ENCODE measurements at regions not wholly inside any gene's neighbourhood (a gene's known extent, or its start where the extent isn't known, plus 50 kb on each side); places are given as distances from the start of the nearest gene placed in this dataset.

DNA sequence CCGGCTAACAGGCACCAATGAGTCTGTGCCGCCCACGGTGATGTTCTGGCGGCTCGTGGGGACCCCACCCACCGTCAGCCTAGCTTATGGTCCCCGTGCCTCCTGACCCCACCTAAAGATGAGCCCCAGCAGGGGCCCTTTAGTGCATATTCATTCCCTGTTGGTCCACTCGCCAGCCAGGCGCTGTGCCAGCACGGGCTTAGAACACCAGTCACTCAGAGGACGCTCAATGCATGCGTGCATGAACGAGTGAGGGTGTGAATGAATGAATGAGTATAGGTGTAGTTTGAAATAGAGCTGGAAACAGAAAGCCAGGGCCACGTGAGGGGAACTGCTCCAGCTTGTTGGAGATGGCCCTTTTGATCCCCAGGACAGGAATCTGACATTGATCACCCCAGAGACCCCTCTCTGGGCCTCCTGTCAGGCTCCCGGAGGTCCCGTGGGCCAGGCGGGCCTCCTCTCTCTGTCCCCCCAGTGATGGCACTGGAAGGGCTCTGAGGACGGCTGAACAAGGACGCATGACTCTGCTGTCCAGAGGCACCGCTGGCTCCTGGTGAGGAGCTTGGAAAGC, 193.9 kb upstream of the C14orf180 start:
- no peak for TF ChIP-seq CTCF (IDR thresholded peaks at IDR 0.05)
- H3K4me3 ChIP-seq: no peak overlapping the region
- no peaks in the 10 kb centered on the region for H3K4me1 ChIP-seq
- no peaks in the 10 kb centered on the region for H3K9me3 ChIP-seq
- DNase-seq: no peak
- H3K9ac ChIP-seq (ENCODE audit: low read depth in 2 of 2, low read length in 2 of 2): no peak overlapping the region
- peaks cover 5% of the 10 kb centered on the region for H3K27me3 ChIP-seq
- intact Hi-C loops (cut with DNase I): no loop called here
- H3K36me3 ChIP-seq: no peaks in the 10 kb centered on the region
- H3K27ac ChIP-seq: no peak overlapping the region

GRCh38 chr14:104386151-104386841, 193.3 kb upstream of the C14orf180 start:
- intact Hi-C loops (cut with DNase I): no loop called here
- no peaks in the 10 kb centered on the region for H3K4me1 ChIP-seq
- no peak for TF ChIP-seq CTCF (IDR thresholded peaks at IDR 0.05)
- no peak overlapping the region for H3K27ac ChIP-seq
- no peak for DNase-seq
- H3K9ac ChIP-seq (ENCODE audit: low read depth in 2 of 2, low read length in 2 of 2): no peak overlapping the region
- no peaks in the 10 kb centered on the region for H3K36me3 ChIP-seq
- no peak overlapping the region for H3K4me3 ChIP-seq
- peaks cover 5% of the 10 kb centered on the region for H3K27me3 ChIP-seq
- H3K9me3 ChIP-seq: no peaks in the 10 kb centered on the region

- H3K27me3 ChIP-seq: peaks cover 5% of the 10 kb centered on the region
- no peak for DNase-seq
- no peaks in the 10 kb centered on the region for H3K36me3 ChIP-seq
- intact Hi-C loops (cut with DNase I): no loop called here
- H3K4me3 ChIP-seq: no peak overlapping the region
- H3K4me1 ChIP-seq: no peaks in the 10 kb centered on the region
- no peaks in the 10 kb centered on the region for H3K9me3 ChIP-seq
- TF ChIP-seq CTCF (IDR thresholded peaks at IDR 0.05): no peak
- H3K9ac ChIP-seq (ENCODE audit: low read depth in 2 of 2, low read length in 2 of 2): no peak overlapping the region
- H3K27ac ChIP-seq: no peak overlapping the region
Observed at GRCh38 chr14:104387022-104388010, 192.2 kb upstream of the C14orf180 start.

DNA sequence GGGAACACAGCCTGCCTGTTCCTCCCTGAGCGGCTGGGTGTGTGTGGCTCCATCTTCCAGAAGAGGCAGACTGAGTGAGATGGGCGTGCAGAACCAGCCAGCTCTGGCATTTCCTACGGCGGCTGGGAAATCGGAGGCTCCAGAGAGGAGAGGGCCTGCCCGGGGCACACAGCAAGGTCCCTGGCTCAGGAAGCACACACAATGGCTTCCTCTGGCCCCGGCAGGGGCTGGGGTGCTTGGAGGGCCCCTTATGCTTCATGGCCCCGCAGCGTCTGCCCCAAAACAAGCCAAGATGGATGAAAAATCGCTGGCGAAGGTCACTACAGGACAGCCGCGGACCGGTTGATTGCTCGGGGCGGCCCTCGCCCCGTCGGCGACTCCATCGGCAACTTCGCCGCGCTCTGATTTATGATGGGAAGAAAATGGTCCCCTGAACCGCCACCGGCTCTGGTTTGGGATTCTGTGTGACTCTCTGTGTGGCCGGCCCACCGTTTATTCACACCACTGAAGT, 191.5 kb upstream of the C14orf180 start:
- no peaks in the 10 kb centered on the region for H3K36me3 ChIP-seq
- no peak overlapping the region for H3K27ac ChIP-seq
- H3K9me3 ChIP-seq: no peaks in the 10 kb centered on the region
- TF ChIP-seq CTCF (IDR thresholded peaks at IDR 0.05): no peak
- no peak for DNase-seq
- H3K9ac ChIP-seq (ENCODE audit: low read depth in 2 of 2, low read length in 2 of 2): no peak overlapping the region
- peaks cover 5% of the 10 kb centered on the region for H3K27me3 ChIP-seq
- no peak overlapping the region for H3K4me3 ChIP-seq
- H3K4me1 ChIP-seq: no peaks in the 10 kb centered on the region
- intact Hi-C loops (cut with DNase I): no loop called here

GRCh38 chr14:104388541-104389325, 190.8 kb upstream of the C14orf180 start:
- no peaks in the 10 kb centered on the region for H3K9me3 ChIP-seq
- H3K27ac ChIP-seq: no peak overlapping the region
- H3K27me3 ChIP-seq: peaks cover 2% of the 10 kb centered on the region
- H3K9ac ChIP-seq (ENCODE audit: low read depth in 2 of 2, low read length in 2 of 2): no peak overlapping the region
- intact Hi-C loops (cut with DNase I): no loop called here
- no peaks in the 10 kb centered on the region for H3K4me1 ChIP-seq
- TF ChIP-seq CTCF (IDR thresholded peaks at IDR 0.05): no peak
- H3K36me3 ChIP-seq: no peaks in the 10 kb centered on the region
- no peak overlapping the region for H3K4me3 ChIP-seq
- DNase-seq: no peak
